SK-N-SH treated with all-trans-retinoic acid at 6 μM for 48 hours (cell line): ENCODE measurements at regions not wholly inside any gene's neighbourhood (a gene's known extent, or its start where the extent isn't known, plus 50 kb on each side); places are given as distances from the start of the nearest gene placed in this dataset.

Source experiments
- ATAC-seq: fragments of 200-7000 bp; cut with Tn5 transposase; 3 replicates; pipeline ENCODE4 v1.9.1; 2020; ENCODE audit warnings: mild to moderate bottlenecking, moderate library complexity
- ARNTL ChIP-seq: fragments of 450-650 bp; formaldehyde crosslinking; IDR thresholded peaks from 2 replicates; pipeline ENCODE4 v1.5.0; 2020; ENCODE audit warnings: low read depth, mild to moderate bottlenecking, moderate library complexity, borderline replicate concordance
- CSDC2 ChIP-seq: fragments of 250-450 bp; sonication (Bioruptor Pico); IDR thresholded peaks from 2 replicates; pipeline ENCODE4 v1.5.0; 2020; ENCODE audit warnings: mild to moderate bottlenecking, moderate library complexity
- ESRRG ChIP-seq: fragments of 250-450 bp; sonication (Bioruptor Pico); IDR thresholded peaks from 2 replicates; pipeline ENCODE4 v1.6.1; 2021; ENCODE audit warnings: mild to moderate bottlenecking
- GLIS3 ChIP-seq: fragments of 250-450 bp; sonication (Bioruptor Pico); IDR thresholded peaks from 2 replicates; pipeline ENCODE4 v1.5.0; 2020; ENCODE audit warnings: mild to moderate bottlenecking, moderate library complexity
- ISL1 ChIP-seq: fragments of 250-450 bp; sonication (Bioruptor Pico); IDR thresholded peaks from 2 replicates; pipeline ENCODE4 v2.1.2; 2022; ENCODE audit warnings: mild to moderate bottlenecking, moderate library complexity
- OSR1 ChIP-seq: fragments of 250-450 bp; sonication (Bioruptor Pico); IDR thresholded peaks from 2 replicates; pipeline ENCODE4 v1.8.0; 2022; ENCODE audit warnings: moderate library complexity, mild to moderate bottlenecking, inconsistent platforms
- PPARA ChIP-seq: fragments of 250-450 bp; sonication (Bioruptor Pico); IDR thresholded peaks from 2 replicates; pipeline ENCODE4 v1.5.0; 2020; ENCODE audit warnings: mild to moderate bottlenecking, borderline replicate concordance
- RARB ChIP-seq: fragments of 250-450 bp; sonication (Bioruptor Pico); IDR thresholded peaks from 2 replicates; pipeline ENCODE4 v1.8.0; 2021; ENCODE audit warnings: mild to moderate bottlenecking, moderate library complexity
- SNAI2 ChIP-seq: fragments of 250-450 bp; sonication (Bioruptor Pico); IDR thresholded peaks from 2 replicates; pipeline ENCODE4 v1.5.0; 2020; ENCODE audit warnings: mild to moderate bottlenecking, moderate library complexity
- TCF4 ChIP-seq: fragments of 250-450 bp; sonication (Bioruptor Pico); IDR thresholded peaks from 2 replicates; pipeline ENCODE4 v1.8.0; 2021; ENCODE audit warnings: mild to moderate bottlenecking, moderate library complexity, borderline replicate concordance
- TOX ChIP-seq: fragments of 250-450 bp; sonication (Bioruptor Pico); IDR thresholded peaks from 2 replicates; pipeline ENCODE4 v1.8.0; 2021; ENCODE audit warnings: mild to moderate bottlenecking, moderate library complexity, borderline replicate concordance
- ZC3H10 ChIP-seq: fragments of 250-450 bp; sonication (Bioruptor Pico); IDR thresholded peaks from 2 replicates; pipeline ENCODE4 v1.5.1; 2021; ENCODE audit warnings: mild to moderate bottlenecking, moderate library complexity
- ZFP3 ChIP-seq: fragments of 250-450 bp; sonication (Bioruptor Pico); IDR thresholded peaks from 2 replicates; pipeline ENCODE4 v1.5.0; 2020; ENCODE audit warnings: mild to moderate bottlenecking, moderate library complexity
- ZFP30 ChIP-seq: fragments of 450-650 bp; formaldehyde crosslinking; IDR thresholded peaks from 2 replicates; pipeline ENCODE4 v1.5.0; 2022; ENCODE audit warnings: mild to moderate bottlenecking, moderate library complexity
- ZNF565 ChIP-seq: fragments of 450-650 bp; formaldehyde crosslinking; conservative IDR thresholded peaks from 2 replicates; pipeline ENCODE4 v1.5.0; 2020; ENCODE audit warnings: low read depth, mild to moderate bottlenecking, moderate library complexity
- ZNF70 ChIP-seq: fragments of 450-650 bp; formaldehyde crosslinking; IDR thresholded peaks from 2 replicates; pipeline ENCODE4 v1.5.0; 2020; ENCODE audit warnings: mild to moderate bottlenecking, moderate library complexity
- ZNF8 ChIP-seq: fragments of 450-650 bp; formaldehyde crosslinking; IDR thresholded peaks from 2 replicates; pipeline ENCODE4 v1.5.0; 2020; ENCODE audit warnings: mild to moderate bottlenecking, moderate library complexity
- TF ChIP-seq, protein P1 (sequence below): fragments of 250-450 bp; sonication (Bioruptor Pico); IDR thresholded peaks from 2 replicates; pipeline ENCODE4 v1.5.0; 2020; ENCODE audit warnings: mild to moderate bottlenecking, moderate library complexity
- TF ChIP-seq, protein P2 (sequence below): fragments of 250-450 bp; sonication (Bioruptor Pico); IDR thresholded peaks from 2 replicates; pipeline ENCODE4 v1.8.0; 2020; ENCODE audit warnings: mild to moderate bottlenecking, moderate library complexity, borderline replicate concordance
- TF ChIP-seq, protein P3 (sequence below): fragments of 250-450 bp; sonication (Bioruptor Pico); IDR thresholded peaks from 2 replicates; pipeline ENCODE4 v1.5.1; 2021; ENCODE audit warnings: mild to moderate bottlenecking, moderate library complexity
- TF ChIP-seq, protein P4 (sequence below): fragments of 250-450 bp; sonication (Bioruptor Pico); IDR thresholded peaks from 2 replicates; pipeline ENCODE4 v1.8.0; 2021; ENCODE audit warnings: low read depth, mild to moderate bottlenecking, moderate library complexity, borderline replicate concordance

DNA sequence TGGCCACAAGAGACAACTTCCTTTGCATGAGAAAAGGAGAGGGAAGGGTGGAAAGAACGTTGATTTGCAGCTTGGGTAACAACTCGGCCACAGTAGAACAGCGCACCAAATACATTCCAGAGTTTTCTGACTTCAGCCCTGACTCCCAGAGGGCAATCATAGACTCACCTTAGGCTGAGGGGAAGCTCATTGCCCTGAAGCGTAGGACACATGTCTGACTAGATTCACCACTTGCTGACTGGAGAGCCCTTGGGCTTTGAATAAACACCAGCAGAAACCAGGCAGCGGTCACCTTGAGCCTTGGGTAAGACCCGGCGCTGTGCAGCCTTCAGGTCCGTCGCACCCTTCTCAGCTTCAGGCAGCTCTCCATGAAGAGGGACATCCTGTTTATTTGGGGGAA, 151.8 kb upstream of the GRIA4 start (continued):
- TF ChIP-seq ISL1 (CRISPR knock-in tag) (no peak), ZC3H10 (no peak), ZNF8 (CRISPR knock-in tag) (no peak), OSR1 (no peak), GLIS3 (CRISPR knock-in tag) (no peak), ZNF565 (CRISPR knock-in tag) (no peak)
- TF ChIP-seq, protein P1, sequence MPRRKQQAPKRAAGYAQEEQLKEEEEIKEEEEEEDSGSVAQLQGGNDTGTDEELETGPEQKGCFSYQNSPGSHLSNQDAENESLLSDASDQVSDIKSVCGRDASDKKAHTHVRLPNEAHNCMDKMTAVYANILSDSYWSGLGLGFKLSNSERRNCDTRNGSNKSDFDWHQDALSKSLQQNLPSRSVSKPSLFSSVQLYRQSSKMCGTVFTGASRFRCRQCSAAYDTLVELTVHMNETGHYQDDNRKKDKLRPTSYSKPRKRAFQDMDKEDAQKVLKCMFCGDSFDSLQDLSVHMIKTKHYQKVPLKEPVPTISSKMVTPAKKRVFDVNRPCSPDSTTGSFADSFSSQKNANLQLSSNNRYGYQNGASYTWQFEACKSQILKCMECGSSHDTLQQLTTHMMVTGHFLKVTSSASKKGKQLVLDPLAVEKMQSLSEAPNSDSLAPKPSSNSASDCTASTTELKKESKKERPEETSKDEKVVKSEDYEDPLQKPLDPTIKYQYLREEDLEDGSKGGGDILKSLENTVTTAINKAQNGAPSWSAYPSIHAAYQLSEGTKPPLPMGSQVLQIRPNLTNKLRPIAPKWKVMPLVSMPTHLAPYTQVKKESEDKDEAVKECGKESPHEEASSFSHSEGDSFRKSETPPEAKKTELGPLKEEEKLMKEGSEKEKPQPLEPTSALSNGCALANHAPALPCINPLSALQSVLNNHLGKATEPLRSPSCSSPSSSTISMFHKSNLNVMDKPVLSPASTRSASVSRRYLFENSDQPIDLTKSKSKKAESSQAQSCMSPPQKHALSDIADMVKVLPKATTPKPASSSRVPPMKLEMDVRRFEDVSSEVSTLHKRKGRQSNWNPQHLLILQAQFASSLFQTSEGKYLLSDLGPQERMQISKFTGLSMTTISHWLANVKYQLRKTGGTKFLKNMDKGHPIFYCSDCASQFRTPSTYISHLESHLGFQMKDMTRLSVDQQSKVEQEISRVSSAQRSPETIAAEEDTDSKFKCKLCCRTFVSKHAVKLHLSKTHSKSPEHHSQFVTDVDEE (CRISPR knock-in tag) = no peak

DNA sequence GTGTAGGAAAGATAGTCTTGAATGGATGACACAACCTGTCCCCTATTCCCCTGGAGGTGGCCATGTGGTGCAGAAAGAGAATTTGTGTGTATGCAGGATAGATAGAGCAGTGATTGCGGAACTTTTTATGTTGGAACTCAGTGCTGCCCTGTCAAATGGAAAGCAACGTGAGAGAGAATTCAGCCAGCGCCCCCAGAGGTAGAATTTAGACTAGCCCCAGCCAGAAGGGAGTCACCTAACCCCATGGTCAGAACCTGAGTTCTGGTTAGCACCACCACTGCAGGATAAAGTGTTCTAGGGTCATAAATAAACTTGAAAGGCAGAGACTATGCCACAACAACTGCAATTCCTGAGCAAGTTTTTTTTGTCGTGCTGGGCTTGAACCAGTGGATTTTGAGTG, 152.9 kb upstream of the GRIA4 start:
- peak; percentile 48; the same call in 1 of the 3 replicates for ATAC-seq
- TF ChIP-seq CSDC2 (CRISPR knock-in tag) (no peak), ZNF8 (CRISPR knock-in tag) (no peak), PPARA (CRISPR knock-in tag) (no peak), ESRRG (CRISPR knock-in tag) (no peak), OSR1 (no peak), ISL1 (CRISPR knock-in tag) (no peak), TOX (CRISPR knock-in tag) (no peak), ZNF70 (no peak)
- TF ChIP-seq, protein P2, sequence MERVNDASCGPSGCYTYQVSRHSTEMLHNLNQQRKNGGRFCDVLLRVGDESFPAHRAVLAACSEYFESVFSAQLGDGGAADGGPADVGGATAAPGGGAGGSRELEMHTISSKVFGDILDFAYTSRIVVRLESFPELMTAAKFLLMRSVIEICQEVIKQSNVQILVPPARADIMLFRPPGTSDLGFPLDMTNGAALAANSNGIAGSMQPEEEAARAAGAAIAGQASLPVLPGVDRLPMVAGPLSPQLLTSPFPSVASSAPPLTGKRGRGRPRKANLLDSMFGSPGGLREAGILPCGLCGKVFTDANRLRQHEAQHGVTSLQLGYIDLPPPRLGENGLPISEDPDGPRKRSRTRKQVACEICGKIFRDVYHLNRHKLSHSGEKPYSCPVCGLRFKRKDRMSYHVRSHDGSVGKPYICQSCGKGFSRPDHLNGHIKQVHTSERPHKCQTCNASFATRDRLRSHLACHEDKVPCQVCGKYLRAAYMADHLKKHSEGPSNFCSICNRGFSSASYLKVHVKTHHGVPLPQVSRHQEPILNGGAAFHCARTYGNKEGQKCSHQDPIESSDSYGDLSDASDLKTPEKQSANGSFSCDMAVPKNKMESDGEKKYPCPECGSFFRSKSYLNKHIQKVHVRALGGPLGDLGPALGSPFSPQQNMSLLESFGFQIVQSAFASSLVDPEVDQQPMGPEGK (CRISPR knock-in tag) = no peak
- TF ChIP-seq, all 23 proteins: peak for 0

DNA sequence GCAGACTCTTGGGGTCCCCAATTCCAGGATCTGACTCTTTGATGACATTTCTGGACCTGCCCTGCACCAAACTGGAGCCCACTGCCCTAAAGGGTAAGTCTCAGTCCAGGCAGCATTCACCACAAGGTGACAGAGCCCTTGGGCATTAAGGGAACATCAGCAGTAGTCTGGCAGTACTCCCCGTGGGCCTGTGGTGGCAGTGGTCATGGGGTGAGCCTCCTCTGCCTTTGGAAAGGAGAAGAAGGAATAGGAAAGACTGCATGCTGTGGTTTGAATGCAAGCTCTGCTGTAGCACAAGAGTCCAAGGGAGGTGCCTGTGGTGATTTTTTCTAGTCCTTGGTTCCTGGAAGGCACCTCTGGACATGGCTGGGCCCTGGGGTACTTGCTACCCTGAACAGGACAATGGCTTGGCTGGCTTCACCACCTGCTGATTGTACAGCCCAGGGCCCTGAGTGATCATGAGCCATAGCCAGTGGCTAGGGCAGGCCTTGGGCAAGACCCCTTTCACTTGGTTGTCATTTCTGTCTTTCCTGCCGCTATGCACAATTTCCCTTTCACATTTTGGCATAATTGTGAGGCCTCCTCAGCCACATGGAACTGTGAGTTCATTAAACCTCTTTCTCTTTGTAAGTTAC, 160.7 kb upstream of the GRIA4 start:
- TF ChIP-seq ISL1 (CRISPR knock-in tag) = no peak
- TF ChIP-seq TOX (CRISPR knock-in tag) = no peak
- no peak for TF ChIP-seq PPARA (CRISPR knock-in tag)
- no peak for TF ChIP-seq ARNTL (CRISPR knock-in tag)
- no peak for TF ChIP-seq ZNF70
- TF ChIP-seq SNAI2 (CRISPR knock-in tag) = no peak
- TF ChIP-seq TCF4 (CRISPR knock-in tag) = no peak
- no peak for TF ChIP-seq CSDC2 (CRISPR knock-in tag)
- TF ChIP-seq, protein P3, sequence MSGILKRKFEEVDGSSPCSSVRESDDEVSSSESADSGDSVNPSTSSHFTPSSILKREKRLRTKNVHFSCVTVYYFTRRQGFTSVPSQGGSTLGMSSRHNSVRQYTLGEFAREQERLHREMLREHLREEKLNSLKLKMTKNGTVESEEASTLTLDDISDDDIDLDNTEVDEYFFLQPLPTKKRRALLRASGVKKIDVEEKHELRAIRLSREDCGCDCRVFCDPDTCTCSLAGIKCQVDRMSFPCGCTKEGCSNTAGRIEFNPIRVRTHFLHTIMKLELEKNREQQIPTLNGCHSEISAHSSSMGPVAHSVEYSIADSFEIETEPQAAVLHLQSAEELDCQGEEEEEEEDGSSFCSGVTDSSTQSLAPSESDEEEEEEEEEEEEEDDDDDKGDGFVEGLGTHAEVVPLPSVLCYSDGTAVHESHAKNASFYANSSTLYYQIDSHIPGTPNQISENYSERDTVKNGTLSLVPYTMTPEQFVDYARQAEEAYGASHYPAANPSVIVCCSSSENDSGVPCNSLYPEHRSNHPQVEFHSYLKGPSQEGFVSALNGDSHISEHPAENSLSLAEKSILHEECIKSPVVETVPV (CRISPR knock-in tag) = no peak
- no peak for TF ChIP-seq ZC3H10
- TF ChIP-seq ZNF565 (CRISPR knock-in tag) = no peak
- no peak for TF ChIP-seq ZNF8 (CRISPR knock-in tag)
- no peak for TF ChIP-seq ZFP3 (CRISPR knock-in tag)
- no peak for TF ChIP-seq RARB
- TF ChIP-seq ZFP30 (CRISPR knock-in tag) = no peak
- TF ChIP-seq, protein P4, sequence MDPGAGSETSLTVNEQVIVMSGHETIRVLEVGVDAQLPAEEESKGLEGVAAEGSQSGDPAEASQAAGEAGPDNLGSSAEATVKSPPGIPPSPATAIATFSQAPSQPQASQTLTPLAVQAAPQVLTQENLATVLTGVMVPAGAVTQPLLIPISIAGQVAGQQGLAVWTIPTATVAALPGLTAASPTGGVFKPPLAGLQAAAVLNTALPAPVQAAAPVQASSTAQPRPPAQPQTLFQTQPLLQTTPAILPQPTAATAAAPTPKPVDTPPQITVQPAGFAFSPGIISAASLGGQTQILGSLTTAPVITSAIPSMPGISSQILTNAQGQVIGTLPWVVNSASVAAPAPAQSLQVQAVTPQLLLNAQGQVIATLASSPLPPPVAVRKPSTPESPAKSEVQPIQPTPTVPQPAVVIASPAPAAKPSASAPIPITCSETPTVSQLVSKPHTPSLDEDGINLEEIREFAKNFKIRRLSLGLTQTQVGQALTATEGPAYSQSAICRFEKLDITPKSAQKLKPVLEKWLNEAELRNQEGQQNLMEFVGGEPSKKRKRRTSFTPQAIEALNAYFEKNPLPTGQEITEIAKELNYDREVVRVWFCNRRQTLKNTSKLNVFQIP (CRISPR knock-in tag) = no peak
- TF ChIP-seq, protein P1 (CRISPR knock-in tag) = no peak
- TF ChIP-seq, protein P2 (CRISPR knock-in tag) = no peak
- TF ChIP-seq, all 23 proteins: peak for 0
- no peak for ATAC-seq
